H1 (cell line): ENCODE measurements at regions not wholly inside any gene's neighbourhood (a gene's known extent, or its start where the extent isn't known, plus 50 kb on each side); places are given as distances from the start of the nearest gene placed in this dataset.

Source experiments
- CTCF ChIA-PET: fragments of 300-600 bp; sonication (Branson Sonifier 250); formaldehyde crosslinking; loops from one replicate; lab custom pipeline; 2021; ENCODE audit not compliant: partially characterized antibody; lab: Charles Lee
- POLR2A ChIA-PET: fragments of 300-600 bp; sonication (Branson Sonifier 250); formaldehyde crosslinking; loops from one replicate; lab custom pipeline; 2021; ENCODE audit warnings: inconsistent platforms; ENCODE audit not compliant: partially characterized antibody; lab: Charles Lee
- DNase-seq, 2 experiments: peaks; one replicate each; pipeline versions ENCODE4 v3.0.0 to v3.0.0-alpha.2; 2010 to 2022; ENCODE audit warnings: low spot score in 2 of 2, low read depth in 1 of 2, mixed read lengths in 1 of 2
- FAIRE-seq: peaks from 2 replicates; lab custom pipeline; 2011; peaks lifted over from hg19 to GRCh38; lab: Jason Lieb, UNC
- H2AFZ ChIP-seq: 2 replicates; pipeline ENCODE4 v1.8.1; 2012; ENCODE audit warnings: low read length, inconsistent platforms
- H2AK5ac ChIP-seq: 2 replicates; pipeline ENCODE4 v1.6.1; 2013; ENCODE audit warnings: low read depth, low read length
- H2BK120ac ChIP-seq: replicated peaks from 2 replicates; pipeline ENCODE3; 2013; ENCODE audit warnings: low read depth, low read length, inconsistent platforms
- H2BK12ac ChIP-seq: 2 replicates; pipeline ENCODE4 v1.6.1; 2013; ENCODE audit warnings: low read depth, low read length
- H2BK15ac ChIP-seq: 2 replicates; pipeline ENCODE4 v1.6.1; 2013; ENCODE audit warnings: low read length
- H2BK20ac ChIP-seq: 2 replicates; pipeline ENCODE4 v1.6.1; 2013; ENCODE audit warnings: low read length
- H2BK5ac ChIP-seq: 2 replicates; pipeline ENCODE4 v1.6.1; 2013; ENCODE audit warnings: low read depth, low read length
- H3K14ac ChIP-seq: 2 replicates; pipeline ENCODE4 v1.6.1; 2013; ENCODE audit warnings: inconsistent platforms; ENCODE audit not compliant: insufficient read length
- H3K18ac ChIP-seq: 2 replicates; pipeline ENCODE4 v1.6.1; 2013; ENCODE audit warnings: low read length; ENCODE audit errors: extremely low read depth
- H3K23ac ChIP-seq: 2 replicates; pipeline ENCODE4 v1.6.1; 2013; ENCODE audit warnings: inconsistent platforms; ENCODE audit not compliant: insufficient read length
- H3K23me2 ChIP-seq: 2 replicates; pipeline ENCODE4 v1.6.1; 2013; ENCODE audit warnings: low read depth, low read length
- H3K27ac ChIP-seq: 2 replicates; pipeline ENCODE4 v1.6.1; 2011; ENCODE audit warnings: low read depth, low read length, inconsistent platforms
- H3K27me3 ChIP-seq, 4 experiments: replicated peaks in 1 of 4; 1 replicate in 1 of 4; 2 replicates in 3 of 4; pipeline versions ENCODE4 v1.6.1 to v1.8.1; 2011 to 2013; ENCODE audit warnings: low read length in 3 of 4, mild to moderate bottlenecking in 3 of 4, inconsistent platforms in 2 of 4, mixed read lengths in 2 of 4, moderate library complexity in 1 of 4; ENCODE audit not compliant: control insufficient read depth in 3 of 4, insufficient read depth in 3 of 4; ENCODE audit errors: extremely low read depth in 1 of 4
- H3K36me3 ChIP-seq, 4 experiments: 2 replicates each; pipeline versions ENCODE4 v1.6.1 to v1.8.1; 2011 to 2013; ENCODE audit warnings: mild to moderate bottlenecking in 4 of 4, low read length in 3 of 4, moderate library complexity in 2 of 4, control low read depth in 1 of 4, inconsistent platforms in 1 of 4; ENCODE audit not compliant: insufficient read depth in 4 of 4, control insufficient read depth in 2 of 4
- H3K4ac ChIP-seq: replicated peaks from 2 replicates; pipeline ENCODE3; 2013; ENCODE audit warnings: low read length, low read depth, mixed read lengths, inconsistent platforms; ENCODE audit not compliant: insufficient read length
- H3K4me1 ChIP-seq, 4 experiments: replicated peaks in 1 of 4; 1 replicate in 1 of 4; 2 replicates in 3 of 4; pipeline versions ENCODE4 v1.6.1 to v1.8.1; 2011 to 2013; ENCODE audit warnings: low read length in 3 of 4, inconsistent platforms in 2 of 4, mixed read lengths in 1 of 4; ENCODE audit not compliant: insufficient read depth in 4 of 4, control insufficient read depth in 3 of 4
- H3K4me2 ChIP-seq, 2 experiments: 2 replicates each; pipeline versions ENCODE4 v1.6.1 to v1.8.1; 2011 to 2013; ENCODE audit warnings: low read depth in 2 of 2, low read length in 2 of 2, control low read depth in 1 of 2, inconsistent platforms in 1 of 2, mild to moderate bottlenecking in 1 of 2; ENCODE audit not compliant: insufficient read depth in 1 of 2
- H3K4me3 ChIP-seq, 4 experiments: fragments of 200-600, 300-600 bp in 1 of 4; sonication (generic), shearing (Covaris generic), sonication (Bioruptor Twin) in 1 of 4; 2 replicates each; pipeline versions ENCODE4 v1.5.1 to v1.8.1; 2011 to 2016; ENCODE audit warnings: low read length in 4 of 4, low read depth in 3 of 4, control low read depth in 2 of 4, inconsistent platforms in 2 of 4, mild to moderate bottlenecking in 2 of 4, mixed read lengths in 1 of 4, moderate library complexity in 1 of 4; ENCODE audit not compliant: insufficient read depth in 2 of 4; ENCODE audit errors: extremely low read depth in 1 of 4
- H3K56ac ChIP-seq: replicated peaks from 2 replicates; pipeline ENCODE3; 2013; ENCODE audit warnings: low read depth, mild to moderate bottlenecking, mixed read lengths, low read length, inconsistent platforms; ENCODE audit not compliant: insufficient read length
- H3K79me1 ChIP-seq: 2 replicates; pipeline ENCODE4 v1.6.1; 2013; ENCODE audit warnings: low read depth, low read length, control low read depth
- H3K79me2 ChIP-seq, 2 experiments: 2 replicates each; pipeline versions ENCODE4 v1.6.1 to v1.8.1; 2012 to 2013; ENCODE audit warnings: low read length in 2 of 2, mild to moderate bottlenecking in 2 of 2, inconsistent platforms in 1 of 2; ENCODE audit not compliant: insufficient read depth in 2 of 2, control insufficient read depth in 1 of 2
- H3K9ac ChIP-seq, 4 experiments: replicated peaks in 1 of 4; 1 replicate in 1 of 4; 2 replicates in 3 of 4; pipeline versions ENCODE4 v1.6.1 to v1.8.1; 2011 to 2013; ENCODE audit warnings: low read depth in 3 of 4, low read length in 3 of 4, control low read depth in 2 of 4, mild to moderate bottlenecking in 2 of 4, moderate library complexity in 2 of 4, inconsistent platforms in 1 of 4; ENCODE audit errors: extremely low read depth in 1 of 4
- H3K9me3 ChIP-seq, 2 experiments: 2 replicates each; pipeline versions ENCODE4 v1.6.1 to v1.8.1; 2012 to 2013; ENCODE audit warnings: mild to moderate bottlenecking in 2 of 2, moderate library complexity in 2 of 2, control low read depth in 1 of 2, inconsistent platforms in 1 of 2, low read depth in 1 of 2, low read length in 1 of 2, mixed read lengths in 1 of 2; ENCODE audit not compliant: insufficient read depth in 2 of 2
- H4K20me1 ChIP-seq, 2 experiments: replicated peaks in 1 of 2; 2 replicates each; pipeline versions ENCODE3 to v1.8.1; 2011 to 2013; ENCODE audit warnings: inconsistent platforms in 2 of 2, low read length in 2 of 2, mild to moderate bottlenecking in 1 of 2; ENCODE audit not compliant: insufficient read depth in 2 of 2, control insufficient read depth in 1 of 2
- H4K5ac ChIP-seq: 2 replicates; pipeline ENCODE4 v1.6.1; 2013; ENCODE audit warnings: low read length, low read depth, mixed read lengths, inconsistent platforms; ENCODE audit not compliant: insufficient read length
- H4K8ac ChIP-seq: 2 replicates; pipeline ENCODE4 v1.8.0; 2013; ENCODE audit warnings: mild to moderate bottlenecking, moderate library complexity, low read length, inconsistent platforms; ENCODE audit not compliant: insufficient read depth; ENCODE audit errors: extremely low read depth
- H4K91ac ChIP-seq: replicated peaks from 2 replicates; pipeline ENCODE3; 2013; ENCODE audit warnings: low read length, mixed read lengths, inconsistent platforms; ENCODE audit not compliant: insufficient read length
- BCL11A ChIP-seq, 2 experiments: IDR thresholded peaks; one replicate each; pipeline ENCODE4 v1.6.1; 2011; ENCODE audit warnings: low read depth in 2 of 2, low read length in 2 of 2, mild to moderate bottlenecking in 2 of 2
- CEBPB ChIP-seq: IDR thresholded peaks from 2 replicates; pipeline ENCODE4 v1.6.1; 2012; ENCODE audit warnings: low read depth, low read length
- EZH2 ChIP-seq: fragments of 200-600 bp; sonication (generic); IDR thresholded peaks from 2 replicates; pipeline ENCODE4 v1.7.1; 2012; ENCODE audit warnings: low read depth, mild to moderate bottlenecking, moderate library complexity, low read length, inconsistent platforms; ENCODE audit not compliant: severe bottlenecking
- HDAC6 ChIP-seq: IDR thresholded peaks from one replicate; pipeline ENCODE4 v1.7.1; 2012; ENCODE audit warnings: low read depth, mild to moderate bottlenecking, inconsistent platforms, low read length, moderate library complexity
- JUN ChIP-seq: IDR thresholded peaks from 2 replicates; pipeline ENCODE4 v1.6.1; 2011; ENCODE audit warnings: low read depth, mild to moderate bottlenecking, improper control_type of control experiment, low read length
- JUND ChIP-seq: IDR thresholded peaks from 2 replicates; pipeline ENCODE4 v1.6.1; 2011; ENCODE audit warnings: mild to moderate bottlenecking, improper control_type of control experiment, low read length
- NANOG ChIP-seq: IDR thresholded peaks from 2 replicates; pipeline ENCODE4 v1.6.1; 2011; ENCODE audit warnings: low read length, low read depth, mild to moderate bottlenecking, inconsistent platforms; ENCODE audit not compliant: insufficient read depth, poor library complexity, severe bottlenecking
- PHF8 ChIP-seq: fragments of 200-600 bp; sonication (generic); conservative IDR thresholded peaks from 2 replicates; pipeline ENCODE4 v1.7.1; 2012; ENCODE audit warnings: low read depth, mild to moderate bottlenecking, inconsistent platforms, low read length, moderate library complexity
- POLR2A ChIP-seq, 2 experiments: IDR thresholded peaks; 1 replicate in 1 of 2; 2 replicates in 1 of 2; pipeline ENCODE4 v1.6.1; 2011; ENCODE audit warnings: low read depth in 2 of 2, low read length in 2 of 2, mild to moderate bottlenecking in 2 of 2; ENCODE audit errors: control extremely low read depth in 1 of 2
- POU5F1 ChIP-seq: IDR thresholded peaks from 2 replicates; pipeline ENCODE4 v1.6.1; 2011; ENCODE audit warnings: low read depth, mild to moderate bottlenecking, low read length, moderate library complexity
- RFX5 ChIP-seq: IDR thresholded peaks from 2 replicates; pipeline ENCODE4 v1.6.1; 2011; ENCODE audit warnings: low read depth, low read length, improper control_type of control experiment, borderline replicate concordance
- SIN3A ChIP-seq, 2 experiments: IDR thresholded peaks in 1 of 2; conservative IDR thresholded peaks in 1 of 2; 2 replicates each; pipeline ENCODE4 v1.6.1; 2011 to 2012; ENCODE audit warnings: low read length in 2 of 2, improper control_type of control experiment in 1 of 2, low read depth in 1 of 2, mild to moderate bottlenecking in 1 of 2
- SIX5 ChIP-seq: IDR thresholded peaks from 2 replicates; pipeline ENCODE4 v1.6.1; 2011; ENCODE audit warnings: mild to moderate bottlenecking, low read depth, low read length
- SP2 ChIP-seq: IDR thresholded peaks from 2 replicates; pipeline ENCODE4 v1.6.1; 2012; ENCODE audit warnings: mild to moderate bottlenecking, low read length, inconsistent platforms
- SUZ12 ChIP-seq: fragments of 200-600 bp; sonication (generic); IDR thresholded peaks from 2 replicates; pipeline ENCODE4 v1.6.1; 2012; ENCODE audit warnings: mild to moderate bottlenecking, inconsistent platforms, low read length, moderate library complexity, mixed read lengths
- TAF7 ChIP-seq: optimal IDR thresholded peaks from 2 replicates; pipeline ENCODE3; 2011; ENCODE audit warnings: low read depth, mild to moderate bottlenecking, inconsistent platforms, low read length, moderate library complexity, borderline replicate concordance
- TCF12 ChIP-seq: IDR thresholded peaks from 2 replicates; pipeline ENCODE4 v1.6.1; 2011; ENCODE audit warnings: low read depth, mild to moderate bottlenecking, low read length

DNA sequence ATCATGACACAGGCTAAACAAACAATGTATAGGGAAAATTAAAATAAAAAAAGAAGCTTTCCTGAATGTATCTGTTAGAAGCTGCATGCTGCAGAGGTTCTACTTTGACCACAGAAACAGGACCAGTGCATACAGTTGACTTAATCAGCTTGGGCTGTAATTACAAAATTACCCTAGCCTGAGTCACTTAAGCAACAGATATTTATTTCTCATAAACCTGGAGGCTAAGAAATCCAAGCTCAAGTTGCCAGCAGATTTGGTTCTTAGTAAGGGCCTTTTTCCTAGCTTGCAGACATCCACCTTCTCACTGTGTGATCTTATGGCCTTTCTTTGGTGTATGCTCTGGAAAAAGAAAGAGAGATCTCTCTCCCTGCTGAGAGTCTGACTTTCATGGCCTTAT is 946.5 kb upstream of the RAG2 start:
- H3K23me2 ChIP-seq, result no peaks in the 10 kb centered on the region
- no peak overlapping the region for H4K8ac ChIP-seq
- H3K18ac ChIP-seq, result no peak overlapping the region
- H3K56ac ChIP-seq, result no peak overlapping the region
- DNase-seq (no peak), FAIRE-seq (no peak)
- no peaks in the 10 kb centered on the region for H3K27me3 ChIP-seq
- no peak overlapping the region for H3K4ac ChIP-seq
- H3K23ac ChIP-seq, result no peak overlapping the region
- no peak overlapping the region for H3K4me3 ChIP-seq
- H3K4me2 ChIP-seq, result no peak overlapping the region
- H3K79me2 ChIP-seq, result no peaks in the 10 kb centered on the region
- no peak overlapping the region for H4K5ac ChIP-seq
- H3K4me1 ChIP-seq, result no peaks in the 10 kb centered on the region
- no peaks in the 10 kb centered on the region for H3K79me1 ChIP-seq
- ChIA-PET POLR2A (no interaction called here), CTCF (interaction anchor here (1.1 kb wide), 1 partner anchor 232 kb away, joined by 3 read pairs; no protein-coding TSS in a partner anchor)
- no peak overlapping the region for H2AK5ac ChIP-seq
- H2BK20ac ChIP-seq, result no peak overlapping the region
- H4K20me1 ChIP-seq, result no peaks in the 10 kb centered on the region
- H2BK15ac ChIP-seq, result no peak overlapping the region
- no peak overlapping the region for H3K9ac ChIP-seq
- peaks cover 12 to 13% of the 10 kb centered on the region in 2 experiments; a peak in 3 of 4 replicates for H3K9me3 ChIP-seq
- no peak overlapping the region for H2BK120ac ChIP-seq
- H2BK12ac ChIP-seq, result no peak overlapping the region
- H2AFZ ChIP-seq, result no peak overlapping the region
- H3K36me3 ChIP-seq, result no peaks in the 10 kb centered on the region
- no peak overlapping the region for H3K27ac ChIP-seq
- H4K91ac ChIP-seq, result no peak overlapping the region
- no peak overlapping the region for H2BK5ac ChIP-seq
- H3K14ac ChIP-seq, result no peak overlapping the region
- TF ChIP-seq NANOG (no peak), SP2 (no peak), TAF7 (no peak), PHF8 (no peak), JUND (no peak), HDAC6 (no peak), EZH2 (no peak), POU5F1 (no peak), BCL11A (IDR thresholded peaks at IDR 0.05; ENCODE audit: low read depth in 2 of 2, low read length in 2 of 2) (no peak), SUZ12 (no peak), CEBPB (no peak), POLR2A (IDR thresholded peaks at IDR 0.05; ENCODE audit: control extremely low read depth in 1 of 2, low read depth in 2 of 2, low read length in 2 of 2) (no peak), SIN3A (conservative IDR thresholded peaks at IDR 0.05 in 1 of 2, IDR thresholded peaks at IDR 0.05 in 1 of 2; ENCODE audit: low read depth in 1 of 2, low read length in 2 of 2) (no peak), SIX5 (no peak), RFX5 (no peak), JUN (no peak), TCF12 (no peak)
